Activated naive CD8-positive, alpha-beta T cell treated with anti-CD3 and anti-CD28 coated beads, Interleukin-2, amount 50 U/mL, for 24 hours (primary cell): ENCODE measurements at regions not wholly inside any gene's neighbourhood (a gene's known extent, or its start where the extent isn't known, plus 50 kb on each side); places are given as distances from the start of the nearest gene placed in this dataset.
"Not testable (repeated sequence)": the region's sequence is repeated elsewhere in the genome, so short reads cannot be mapped to it uniquely, and the experiment has no call there.

Source experiments
- ATAC-seq: fragments of 150-1000 bp; cut with Tn5 transposase; one replicate; pipeline ENCODE4 v1.10.0; 2021
- DNase-seq: peaks from one replicate; pipeline ENCODE4 v3.0.0; 2021
- H3K27ac Mint-ChIP-seq: one replicate; pipeline ENCODE4 v1.8.0; 2021; ENCODE audit warnings: mild to moderate bottlenecking, mixed read lengths
- H3K27me3 Mint-ChIP-seq: one replicate; pipeline ENCODE4 v1.8.0; 2021; ENCODE audit warnings: mixed read lengths
- H3K36me3 Mint-ChIP-seq: one replicate; pipeline ENCODE4 v1.8.0; 2021; ENCODE audit warnings: low read depth, mixed read lengths
- H3K4me1 Mint-ChIP-seq: one replicate; pipeline ENCODE4 v1.8.0; 2021; ENCODE audit warnings: mixed read lengths
- H3K4me3 Mint-ChIP-seq: one replicate; pipeline ENCODE4 v1.8.0; 2021; ENCODE audit warnings: mild to moderate bottlenecking, moderate library complexity, mixed read lengths
- H3K9me3 Mint-ChIP-seq: one replicate; pipeline ENCODE4 v1.8.0; 2021; ENCODE audit warnings: mixed read lengths

GRCh38 chrX:109782994-109783700 is 50.1 kb upstream of the ACSL4 start:
- ATAC-seq, result peak; percentile 88
- no peaks in the 10 kb centered on the region for H3K27me3 Mint-ChIP-seq
- H3K4me3 Mint-ChIP-seq, result peak overlapping the region; percentile 66
- peak overlapping the region; percentile 95 for H3K27ac Mint-ChIP-seq
- H3K36me3 Mint-ChIP-seq, result no peaks in the 10 kb centered on the region
- peaks cover 34% of the 10 kb centered on the region for H3K4me1 Mint-ChIP-seq
- peak; percentile 19 for DNase-seq
- H3K9me3 Mint-ChIP-seq, result no peaks in the 10 kb centered on the region

DNA sequence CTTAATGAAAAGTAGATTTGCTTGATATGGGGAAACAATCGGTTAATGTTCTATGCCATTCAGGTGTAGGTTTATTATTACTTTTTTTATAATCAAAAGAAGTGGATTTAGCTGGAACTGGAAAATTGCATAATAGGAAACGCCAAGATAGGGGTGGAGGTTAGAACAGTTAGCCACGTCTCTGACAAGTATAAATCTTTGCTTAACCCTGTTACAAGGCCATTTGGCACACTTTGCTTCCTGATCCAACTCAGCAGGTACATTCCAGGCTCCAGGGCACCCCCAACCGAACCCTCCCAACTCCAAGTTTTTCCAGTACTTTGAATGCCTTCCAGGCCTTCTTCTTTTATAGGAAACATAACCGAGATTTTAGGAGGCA is 50.6 kb upstream of the ACSL4 start:
- Mint-ChIP-seq H3K27me3 (no peaks in the 10 kb centered on the region), H3K4me3 (no peak overlapping the region), H3K36me3 (no peaks in the 10 kb centered on the region), H3K9me3 (no peaks in the 10 kb centered on the region), H3K27ac (peak overlapping the region; percentile 95), H3K4me1 (peaks cover 34% of the 10 kb centered on the region)
- no peak for DNase-seq
- ATAC-seq, result no peak

DNA sequence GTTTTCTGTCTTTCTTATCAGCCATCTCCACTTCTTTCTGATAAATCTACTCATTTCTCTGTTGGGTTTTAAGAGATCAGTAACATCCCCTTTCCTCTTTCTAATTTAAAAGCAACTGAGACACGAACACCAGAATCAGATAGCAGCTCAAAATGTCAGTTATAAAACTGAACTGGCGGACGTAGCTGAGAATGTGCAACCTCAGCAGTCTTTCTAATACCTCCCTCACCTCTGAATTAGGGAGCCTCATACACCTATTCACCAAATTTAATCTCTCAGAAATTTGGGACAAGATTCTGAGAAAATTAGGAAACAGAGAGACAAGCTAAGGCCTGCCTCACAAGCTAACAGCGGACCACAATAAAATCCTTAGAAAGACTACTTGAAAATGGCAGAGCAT is 52.0 kb upstream of the ACSL4 start:
- no peak overlapping the region for H3K4me3 Mint-ChIP-seq

GRCh38 chrX:109790511-109790910 is 57.5 kb upstream of the ACSL4 start:
- H3K27me3 Mint-ChIP-seq, H3K4me3 Mint-ChIP-seq, ATAC-seq, H3K4me1 Mint-ChIP-seq, H3K36me3 Mint-ChIP-seq, DNase-seq, H3K27ac Mint-ChIP-seq, H3K9me3 Mint-ChIP-seq: not testable (repeated sequence)

More for the DNA sequence above, 52.0 kb upstream of the ACSL4 start:
- DNase-seq (no peak), ATAC-seq (no peak)
- Mint-ChIP-seq H3K9me3 (no peaks in the 10 kb centered on the region), H3K36me3 (no peaks in the 10 kb centered on the region), H3K27ac (no peak overlapping the region), H3K27me3 (peaks cover 1% of the 10 kb centered on the region), H3K4me1 (peaks cover 34% of the 10 kb centered on the region)

- Mint-ChIP-seq H3K27me3 (peaks cover 6% of the 10 kb centered on the region), H3K36me3 (no peaks in the 10 kb centered on the region), H3K9me3 (no peaks in the 10 kb centered on the region), H3K4me1 (no peaks in the 10 kb centered on the region), H3K4me3 (no peak overlapping the region), H3K27ac (no peak overlapping the region)
- no peak for ATAC-seq
- no peak for DNase-seq
Observed at GRCh38 chrX:109793191-109793590, 60.1 kb upstream of the ACSL4 start.

DNA sequence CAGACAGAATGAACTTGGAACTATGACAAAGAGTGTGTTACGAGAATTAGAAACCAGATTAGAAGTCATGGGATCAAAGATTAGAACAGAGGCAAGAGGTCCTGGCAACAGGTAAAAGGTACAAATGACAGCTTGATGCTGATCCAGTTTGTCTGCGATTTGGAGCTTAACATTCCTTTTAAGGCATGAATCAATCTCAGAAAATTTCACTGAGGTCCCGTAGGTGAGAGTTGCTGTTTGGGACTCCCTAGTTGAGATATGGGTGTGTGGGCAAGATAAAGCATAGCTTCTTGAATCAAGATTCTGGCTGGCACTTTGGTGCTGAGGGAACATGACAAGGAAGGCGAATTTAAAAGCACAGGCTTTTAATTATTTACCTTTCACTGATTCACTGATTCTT is 62.6 kb upstream of the ACSL4 start:
- DNase-seq (no peak), ATAC-seq (no peak)
- no peak overlapping the region for H3K4me3 Mint-ChIP-seq
- no peaks in the 10 kb centered on the region for H3K36me3 Mint-ChIP-seq
- peaks cover 7% of the 10 kb centered on the region for H3K27me3 Mint-ChIP-seq
- no peaks in the 10 kb centered on the region for H3K9me3 Mint-ChIP-seq
- no peaks in the 10 kb centered on the region for H3K4me1 Mint-ChIP-seq
- no peak overlapping the region for H3K27ac Mint-ChIP-seq

DNA sequence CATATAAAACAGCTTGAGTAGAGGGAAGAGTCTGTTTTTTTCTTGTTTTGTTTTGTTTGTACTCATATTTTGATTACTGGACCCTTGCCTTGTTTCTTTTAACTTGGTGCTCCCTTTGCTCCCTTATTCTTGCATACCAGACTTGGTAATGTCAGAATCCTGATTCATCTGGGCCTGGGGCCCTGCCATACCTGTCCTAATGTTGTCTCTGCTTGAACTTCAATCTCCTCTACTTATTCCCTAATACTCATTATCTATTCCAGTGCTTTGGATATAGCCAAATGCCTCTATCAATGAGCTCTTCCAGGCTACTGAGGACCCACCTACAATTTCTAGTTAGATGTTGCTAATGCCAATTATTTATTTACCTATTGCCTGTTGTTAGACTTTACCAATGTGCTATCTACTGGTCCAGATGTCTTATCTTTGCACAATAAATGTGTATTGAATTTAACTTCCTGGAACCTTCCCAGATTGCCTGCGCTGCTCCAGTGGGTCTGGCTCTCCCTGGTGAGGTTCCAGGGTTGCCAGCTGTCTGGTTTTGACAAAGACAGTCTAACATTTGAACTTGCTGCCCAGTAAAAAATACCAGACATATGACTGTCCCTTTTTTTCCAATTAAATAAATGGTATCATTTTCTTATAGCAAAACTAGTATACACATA is 64.4 kb upstream of the ACSL4 start:
- no peak for ATAC-seq
- H3K27me3 Mint-ChIP-seq, result peaks cover 7% of the 10 kb centered on the region
- no peak for DNase-seq
- no peak overlapping the region for H3K27ac Mint-ChIP-seq
- H3K4me3 Mint-ChIP-seq, result no peak overlapping the region
- H3K9me3 Mint-ChIP-seq, result no peaks in the 10 kb centered on the region
- no peaks in the 10 kb centered on the region for H3K36me3 Mint-ChIP-seq
- H3K4me1 Mint-ChIP-seq, result no peaks in the 10 kb centered on the region

DNA sequence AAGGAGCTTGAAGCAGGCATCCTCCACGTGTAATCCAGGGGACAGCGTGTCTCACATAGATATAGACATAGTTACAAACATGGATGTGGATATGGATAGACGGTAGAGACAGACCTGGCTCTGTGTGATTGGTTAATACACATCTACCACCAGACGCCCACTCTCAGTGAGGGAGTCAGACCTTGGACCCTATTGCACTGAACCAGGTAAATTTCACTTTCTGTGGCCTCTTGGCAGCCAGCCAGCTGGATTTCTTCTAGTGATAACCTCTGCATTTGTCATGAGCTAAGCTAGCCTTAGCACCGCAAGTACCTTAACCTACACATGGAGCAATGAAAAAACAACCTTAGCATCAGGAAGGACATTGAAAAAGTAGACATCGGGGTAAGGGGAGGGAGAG is 79.2 kb upstream of the ACSL4 start:
- H3K4me3 Mint-ChIP-seq, result no peak overlapping the region
- H3K4me1 Mint-ChIP-seq, result no peaks in the 10 kb centered on the region
- DNase-seq, result no peak
- no peak overlapping the region for H3K27ac Mint-ChIP-seq
- no peaks in the 10 kb centered on the region for H3K36me3 Mint-ChIP-seq
- peaks cover 6% of the 10 kb centered on the region for H3K27me3 Mint-ChIP-seq
- ATAC-seq, result no peak
- no peaks in the 10 kb centered on the region for H3K9me3 Mint-ChIP-seq

DNA sequence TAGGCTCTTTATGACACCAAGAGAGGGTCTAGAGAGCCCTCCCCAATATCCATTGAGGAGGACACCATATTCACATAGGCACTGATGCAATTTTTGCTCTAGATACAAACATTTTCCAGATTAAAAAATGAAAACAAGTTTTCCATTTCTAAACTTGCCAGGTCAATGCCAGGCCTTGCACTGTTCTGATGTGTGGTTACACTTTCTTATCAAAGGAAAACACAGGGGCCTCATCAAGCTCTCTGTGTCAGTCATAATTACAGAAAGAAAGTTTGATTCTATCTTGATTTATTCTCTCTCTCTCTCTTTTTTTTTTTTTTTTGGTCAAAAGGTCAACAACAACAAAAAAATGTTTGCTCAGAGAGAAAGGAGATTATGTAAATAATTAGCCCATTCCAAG is 80.2 kb upstream of the ACSL4 start:
- peaks cover 6% of the 10 kb centered on the region for H3K27me3 Mint-ChIP-seq
- no peaks in the 10 kb centered on the region for H3K9me3 Mint-ChIP-seq
- no peaks in the 10 kb centered on the region for H3K36me3 Mint-ChIP-seq
- no peak overlapping the region for H3K4me3 Mint-ChIP-seq
- no peaks in the 10 kb centered on the region for H3K4me1 Mint-ChIP-seq
- ATAC-seq (no peak), DNase-seq (no peak)
- no peak overlapping the region for H3K27ac Mint-ChIP-seq

DNA sequence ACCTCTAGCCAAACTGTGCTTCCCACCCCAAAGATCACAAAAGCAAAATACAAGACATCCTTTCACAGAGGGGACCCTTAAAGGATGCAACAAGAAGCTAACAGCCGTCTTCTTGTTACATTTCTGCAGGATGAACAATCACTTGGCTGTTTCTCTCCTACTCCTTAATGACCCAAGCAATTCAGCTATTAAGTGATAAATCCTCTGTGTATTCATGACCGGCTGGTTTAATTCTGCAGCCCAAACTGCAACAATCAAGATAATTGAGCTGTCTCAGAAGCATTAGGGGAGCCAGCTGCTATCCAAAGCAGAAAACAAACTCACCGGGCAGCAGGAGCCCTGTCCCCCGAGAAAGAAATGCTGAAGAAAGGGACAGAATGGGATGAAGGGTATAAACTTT is 85.9 kb upstream of the ACSL4 start:
- Mint-ChIP-seq H3K27me3 (peaks cover 6% of the 10 kb centered on the region), H3K36me3 (no peaks in the 10 kb centered on the region), H3K27ac (no peak overlapping the region), H3K4me1 (no peaks in the 10 kb centered on the region), H3K4me3 (no peak overlapping the region), H3K9me3 (no peaks in the 10 kb centered on the region)
- DNase-seq (no peak), ATAC-seq (no peak)

DNA sequence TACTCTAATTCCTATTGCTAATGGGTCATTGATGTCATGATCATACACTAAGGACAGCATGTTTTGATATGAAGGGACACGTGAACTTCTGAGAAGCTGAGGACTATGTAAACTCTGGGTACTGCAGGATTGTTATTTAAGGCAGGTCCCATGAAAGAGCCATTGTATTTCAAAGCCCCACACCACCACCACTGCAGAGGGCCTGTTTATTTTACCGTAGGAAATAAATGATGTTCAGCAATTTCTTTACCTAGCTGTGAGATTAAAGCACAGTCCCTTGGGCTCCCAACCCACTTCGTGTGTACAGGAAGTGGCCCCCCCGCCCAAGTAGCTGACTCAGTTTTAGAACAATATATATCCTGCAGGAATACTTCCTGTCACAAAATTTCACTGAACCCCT is 89.8 kb upstream of the ACSL4 start:
- H3K36me3 Mint-ChIP-seq, result no peaks in the 10 kb centered on the region
- H3K27me3 Mint-ChIP-seq, result no peaks in the 10 kb centered on the region
- no peaks in the 10 kb centered on the region for H3K4me1 Mint-ChIP-seq
- H3K27ac Mint-ChIP-seq, result no peak overlapping the region
- ATAC-seq, result no peak
- no peak overlapping the region for H3K4me3 Mint-ChIP-seq
- no peak for DNase-seq
- no peaks in the 10 kb centered on the region for H3K9me3 Mint-ChIP-seq

DNA sequence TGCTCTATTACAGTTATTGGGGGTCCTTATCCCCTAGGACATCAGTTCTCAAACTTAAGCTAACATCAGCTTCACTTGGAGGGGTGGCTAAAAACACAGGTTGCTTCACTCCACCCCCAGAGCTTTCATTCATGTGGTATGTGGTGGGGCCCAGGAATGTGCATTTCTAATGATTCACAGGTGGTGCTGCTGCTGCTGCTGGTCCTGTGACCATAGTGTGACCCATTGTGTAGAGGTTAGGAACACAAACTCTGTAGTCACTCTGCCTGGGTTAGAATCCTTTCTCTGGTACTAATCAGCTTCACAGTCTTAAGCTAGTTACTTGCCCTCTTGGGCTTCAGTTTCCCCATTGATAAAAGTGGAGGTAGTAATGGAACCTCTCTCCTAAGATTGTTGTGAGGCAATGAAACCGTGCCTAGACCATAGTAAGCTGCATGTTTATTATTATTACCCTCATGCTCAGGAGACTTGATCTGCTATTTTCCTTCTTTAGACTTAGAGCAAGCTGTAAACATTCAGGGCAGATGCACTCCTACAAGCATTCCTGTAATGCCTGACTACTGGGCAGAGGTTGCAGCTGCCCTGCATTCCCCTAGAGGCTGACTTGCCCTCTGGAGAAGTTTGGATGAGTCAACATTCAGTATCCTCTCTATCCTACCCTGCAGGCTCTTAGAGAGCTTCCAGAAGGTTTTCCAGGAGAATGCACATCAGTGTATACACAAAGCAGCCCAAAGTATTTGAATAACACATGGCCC is 94.1 kb upstream of the ACSL4 start:
- no peak overlapping the region for H3K27ac Mint-ChIP-seq
- DNase-seq (no peak), ATAC-seq (no peak)
- peaks cover 13% of the 10 kb centered on the region for H3K4me1 Mint-ChIP-seq
- no peaks in the 10 kb centered on the region for H3K36me3 Mint-ChIP-seq
- H3K4me3 Mint-ChIP-seq, result no peak overlapping the region
- H3K9me3 Mint-ChIP-seq, result no peaks in the 10 kb centered on the region
- peaks cover 2% of the 10 kb centered on the region for H3K27me3 Mint-ChIP-seq

DNA sequence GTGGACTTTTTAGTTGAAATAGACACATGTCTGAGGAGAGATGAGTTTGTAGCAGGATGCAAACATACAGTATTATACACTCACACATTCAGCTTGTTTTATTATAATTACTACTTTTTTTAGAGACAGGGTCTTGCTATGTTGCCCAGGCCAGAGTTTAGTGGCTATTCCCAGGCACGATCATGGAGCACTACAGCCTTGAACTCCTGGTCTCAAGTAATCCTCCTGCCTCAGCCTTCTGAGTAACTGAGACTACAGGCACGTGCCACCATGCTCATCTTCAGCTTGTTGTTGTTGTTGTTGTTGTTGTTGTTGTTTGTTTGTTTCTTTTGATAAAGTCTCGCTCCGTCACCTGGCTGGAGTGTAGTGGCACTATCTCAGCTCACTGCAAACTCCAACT is 94.7 kb upstream of the ACSL4 start:
- Mint-ChIP-seq H3K4me3 (no peak overlapping the region), H3K27ac (no peak overlapping the region)
- ATAC-seq, result no peak

GRCh38 chrX:109830157-109830703 is 97.2 kb upstream of the ACSL4 start:
- Mint-ChIP-seq H3K27ac (no peak overlapping the region), H3K9me3 (no peaks in the 10 kb centered on the region), H3K36me3 (no peaks in the 10 kb centered on the region), H3K4me3 (no peak overlapping the region), H3K27me3 (peaks cover 5% of the 10 kb centered on the region), H3K4me1 (peaks cover 16% of the 10 kb centered on the region)
- ATAC-seq (peak; percentile 52), DNase-seq (no peak)

More for the DNA sequence above, 94.7 kb upstream of the ACSL4 start:
- peaks cover 16% of the 10 kb centered on the region for H3K4me1 Mint-ChIP-seq
- peaks cover 2% of the 10 kb centered on the region for H3K27me3 Mint-ChIP-seq
- H3K9me3 Mint-ChIP-seq, result no peaks in the 10 kb centered on the region
- no peak for DNase-seq
- H3K36me3 Mint-ChIP-seq, result no peaks in the 10 kb centered on the region

- DNase-seq, result no peak
- Mint-ChIP-seq H3K27me3 (peaks cover 5% of the 10 kb centered on the region), H3K27ac (no peak overlapping the region), H3K4me3 (no peak overlapping the region), H3K9me3 (no peaks in the 10 kb centered on the region), H3K36me3 (no peaks in the 10 kb centered on the region), H3K4me1 (peaks cover 16% of the 10 kb centered on the region)
- ATAC-seq, result no peak
Observed at GRCh38 chrX:109830704-109831206, 97.7 kb upstream of the ACSL4 start.
